ENCODE measurements at regions not wholly inside any gene's neighbourhood (a gene's known extent, or its start where the extent isn't known, plus 50 kb on each side); places are given as distances from the start of the nearest gene placed in this dataset.

DNA sequence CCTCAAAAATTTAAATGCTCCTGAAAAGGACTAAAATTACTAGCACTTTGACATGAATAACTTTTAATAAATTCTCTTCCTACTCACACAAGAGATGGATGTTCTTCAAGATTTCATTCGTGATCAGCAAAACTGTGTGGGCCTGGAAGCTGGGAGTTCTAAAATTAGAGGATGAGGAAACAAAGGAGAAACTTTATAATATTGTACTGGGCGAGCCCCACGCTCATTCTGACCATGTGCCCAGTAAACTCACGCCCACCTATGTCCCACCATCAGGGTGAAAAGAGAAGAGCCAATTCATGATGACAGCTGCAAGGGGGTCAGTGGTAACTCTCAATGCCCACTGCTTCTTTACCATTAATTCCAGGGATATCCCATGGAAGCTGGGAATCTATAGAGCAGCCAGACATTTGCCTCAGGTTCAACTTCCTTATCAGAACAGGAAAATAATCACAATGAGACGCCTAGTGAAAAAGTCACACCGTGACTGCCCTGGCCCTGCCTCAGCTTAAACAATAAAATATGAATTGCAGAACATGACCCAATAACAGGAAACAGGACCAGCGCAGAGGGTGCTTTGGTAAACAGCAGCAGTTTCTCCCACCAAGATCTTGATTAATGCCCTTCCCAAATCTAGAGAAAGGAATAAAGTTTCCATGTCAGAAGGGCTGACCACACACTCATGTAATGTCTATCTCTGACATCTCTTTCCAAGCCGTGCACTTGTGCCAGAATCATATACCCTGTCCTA lies 438.6 kb downstream of the TXNL1 start:
- Mint-ChIP-seq H3K27ac (no peak overlapping the region), H3K4me1 (no peaks in the 10 kb centered on the region), H3K4me3 (no peak overlapping the region), H3K27me3 (no peaks in the 10 kb centered on the region), H3K36me3 (no peaks in the 10 kb centered on the region), H3K9me3 (no peaks in the 10 kb centered on the region)

DNA sequence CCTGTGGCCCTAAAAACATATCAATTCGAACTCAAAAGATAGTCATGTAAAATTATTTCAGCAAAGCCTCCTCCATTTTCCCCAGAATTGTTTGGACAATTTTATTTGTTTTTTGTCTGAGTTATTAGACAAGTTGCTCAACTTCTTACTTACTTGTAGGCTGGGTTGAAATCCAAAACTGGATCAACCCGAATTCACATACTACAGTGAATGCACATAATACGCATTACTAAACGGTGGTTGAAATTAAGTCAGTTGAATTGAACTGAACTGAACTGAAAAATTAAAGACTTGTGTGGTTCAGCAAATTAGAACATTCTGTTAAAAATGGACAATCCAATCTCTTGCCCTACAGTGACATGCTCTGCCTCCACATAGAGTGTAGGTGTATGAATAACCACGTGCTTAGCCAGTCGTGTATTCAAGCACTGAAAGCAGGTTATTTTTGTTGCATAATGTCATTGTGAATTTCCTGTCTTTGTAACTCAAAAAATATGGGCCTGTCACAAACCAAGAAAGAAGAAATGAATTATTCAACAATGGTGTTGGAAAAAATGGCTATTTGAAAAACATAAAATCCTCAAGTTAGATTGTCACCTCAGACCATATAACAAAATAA lies 441.0 kb downstream of the TXNL1 start:
- Mint-ChIP-seq H3K36me3 (no peaks in the 10 kb centered on the region), H3K27ac (no peak overlapping the region), H3K4me1 (no peaks in the 10 kb centered on the region), H3K27me3 (no peaks in the 10 kb centered on the region), H3K9me3 (no peaks in the 10 kb centered on the region), H3K4me3 (no peak overlapping the region)

DNA sequence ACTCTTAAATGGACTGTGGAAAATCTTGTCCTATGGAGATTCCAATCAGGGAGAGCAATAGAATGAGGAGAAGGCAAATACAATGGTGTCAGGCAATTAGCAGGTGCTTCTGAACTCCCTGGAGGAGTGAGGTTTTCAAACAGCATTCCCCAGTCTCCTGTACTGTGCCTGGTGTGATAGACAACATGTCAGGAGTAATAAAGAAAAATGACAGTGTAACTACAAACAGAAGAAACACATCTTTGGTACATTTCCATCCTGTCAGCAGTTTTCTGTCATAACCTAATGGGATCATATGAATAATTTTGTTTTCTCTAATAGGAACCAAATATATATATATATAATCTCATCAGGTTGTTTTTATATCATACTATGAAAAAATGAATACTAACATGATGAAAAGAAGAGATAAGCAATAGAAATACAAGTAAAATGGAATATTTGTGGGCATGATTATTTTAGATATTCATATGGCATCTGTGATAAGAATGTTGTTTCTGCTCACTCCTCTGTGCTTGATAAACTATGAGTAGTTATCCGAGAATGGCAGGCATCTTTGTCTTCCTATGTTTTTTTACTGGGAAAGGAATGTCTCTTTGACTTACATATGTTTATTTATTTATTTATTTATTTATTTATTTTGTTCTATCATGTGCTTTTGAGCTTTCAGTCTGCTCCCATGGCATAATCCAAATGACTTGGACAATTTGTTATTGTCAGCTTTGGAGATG lies 441.7 kb downstream of the TXNL1 start:
- H3K9me3 Mint-ChIP-seq, result no peaks in the 10 kb centered on the region
- no peak overlapping the region for H3K27ac Mint-ChIP-seq
- H3K27me3 Mint-ChIP-seq, result no peaks in the 10 kb centered on the region
- H3K4me1 Mint-ChIP-seq, result no peaks in the 10 kb centered on the region
- no peak overlapping the region for H3K4me3 Mint-ChIP-seq
- no peaks in the 10 kb centered on the region for H3K36me3 Mint-ChIP-seq

DNA sequence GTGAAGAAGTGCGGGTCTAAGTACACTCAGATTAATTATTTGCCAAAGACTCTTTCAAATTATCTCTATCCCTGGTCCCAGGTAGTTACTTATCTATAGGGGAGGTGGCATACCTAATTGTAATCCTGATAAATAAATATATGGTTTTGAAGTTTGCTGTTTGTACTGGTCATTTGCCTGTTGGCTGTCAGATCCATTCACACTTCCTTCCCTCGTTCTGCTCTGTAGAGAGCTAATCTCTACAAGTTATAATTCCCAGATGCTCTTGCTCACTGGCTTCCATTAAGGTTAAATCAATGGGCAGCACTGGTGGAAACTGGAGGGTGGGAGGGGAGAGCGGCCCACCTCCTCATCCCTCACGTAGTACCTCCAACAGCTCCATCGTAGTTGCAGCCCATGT lies 447.1 kb downstream of the TXNL1 start:
- no peaks in the 10 kb centered on the region for H3K9me3 Mint-ChIP-seq
- no peaks in the 10 kb centered on the region for H3K36me3 Mint-ChIP-seq
- no peaks in the 10 kb centered on the region for H3K27me3 Mint-ChIP-seq
- no peak overlapping the region for H3K27ac Mint-ChIP-seq
- no peaks in the 10 kb centered on the region for H3K4me1 Mint-ChIP-seq
- H3K4me3 Mint-ChIP-seq, result no peak overlapping the region

DNA sequence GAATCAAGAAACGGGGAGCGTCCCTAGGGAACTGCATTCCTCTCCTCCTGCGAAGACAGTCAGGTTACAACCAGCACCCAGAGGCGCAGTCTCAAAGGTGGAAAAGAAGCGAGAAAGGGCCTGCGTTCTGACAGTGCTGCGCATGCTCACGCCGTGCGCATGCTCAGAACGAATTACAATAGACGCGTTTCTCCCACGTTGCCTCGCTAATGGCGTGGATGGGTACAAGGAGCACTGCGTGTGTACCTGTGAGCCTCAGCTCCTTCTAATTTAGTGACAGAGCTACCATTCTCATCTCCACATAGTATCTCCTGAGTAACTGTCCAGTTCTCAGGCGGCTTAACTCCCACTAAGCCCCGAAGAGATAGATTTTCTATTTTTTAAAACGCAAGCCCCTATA lies 448.8 kb downstream of the TXNL1 start:
- Mint-ChIP-seq H3K36me3 (no peaks in the 10 kb centered on the region), H3K4me1 (no peaks in the 10 kb centered on the region), H3K27me3 (no peaks in the 10 kb centered on the region), H3K4me3 (no peak overlapping the region), H3K9me3 (no peaks in the 10 kb centered on the region), H3K27ac (no peak overlapping the region)

DNA sequence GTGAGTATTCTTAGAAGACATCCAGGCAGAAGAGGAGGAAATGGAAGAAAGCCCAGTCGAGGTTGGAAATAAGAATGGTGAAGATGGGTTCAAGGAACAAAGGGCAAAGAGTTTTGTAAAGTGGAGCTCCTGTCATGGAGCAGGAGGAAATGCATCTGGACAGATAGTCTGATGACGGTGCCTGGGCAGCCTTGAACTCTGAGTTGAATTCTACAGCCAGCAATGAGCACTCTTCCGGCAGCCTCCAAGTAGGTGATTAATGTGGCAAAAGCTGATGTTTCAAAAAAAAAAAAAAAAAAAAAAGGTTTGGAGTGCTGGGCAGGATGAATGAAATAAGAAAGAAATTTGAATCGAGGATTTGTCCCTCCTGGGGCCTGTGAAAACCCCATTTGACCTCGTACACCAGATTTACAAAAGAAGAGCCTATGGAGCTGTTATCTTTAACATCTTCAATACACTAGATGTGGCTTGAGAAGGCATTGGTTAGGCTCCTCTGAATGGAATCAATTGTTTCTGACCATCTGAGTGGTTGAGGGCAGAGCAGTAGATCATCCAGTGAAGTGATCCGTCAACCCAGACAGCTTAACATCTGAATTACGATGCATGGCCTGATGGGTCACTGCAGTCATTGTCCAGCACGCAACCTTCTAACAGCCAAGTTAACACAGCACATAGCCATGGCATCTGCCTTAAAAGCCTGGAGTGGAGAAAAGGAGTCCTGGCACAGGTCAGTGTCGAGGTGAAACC lies 449.7 kb downstream of the TXNL1 start:
- Mint-ChIP-seq H3K4me3 (no peak overlapping the region), H3K36me3 (no peaks in the 10 kb centered on the region), H3K27ac (no peak overlapping the region), H3K4me1 (no peaks in the 10 kb centered on the region), H3K27me3 (no peaks in the 10 kb centered on the region), H3K9me3 (no peaks in the 10 kb centered on the region)

DNA sequence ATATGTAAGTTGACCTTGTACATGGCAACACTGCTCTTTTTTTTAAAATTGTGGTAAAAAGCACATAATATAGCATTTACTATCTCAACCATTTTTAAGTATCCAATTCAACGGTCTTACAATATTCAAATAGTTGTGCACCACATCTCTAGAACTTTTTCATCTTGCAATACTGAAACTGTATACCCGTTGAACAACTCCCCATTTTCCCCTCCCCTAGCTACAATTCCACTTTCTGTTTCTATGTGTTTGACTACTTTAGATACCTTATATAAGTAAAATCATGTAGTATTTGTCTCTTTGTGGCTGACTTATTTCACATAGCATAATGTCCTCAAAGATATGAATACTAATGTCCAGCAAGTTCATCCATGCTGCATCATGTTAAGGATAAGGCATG lies 452.1 kb downstream of the TXNL1 start:
- Mint-ChIP-seq H3K4me1 (no peaks in the 10 kb centered on the region), H3K36me3 (no peaks in the 10 kb centered on the region), H3K27ac (no peak overlapping the region), H3K27me3 (no peaks in the 10 kb centered on the region), H3K4me3 (no peak overlapping the region), H3K9me3 (no peaks in the 10 kb centered on the region)

DNA sequence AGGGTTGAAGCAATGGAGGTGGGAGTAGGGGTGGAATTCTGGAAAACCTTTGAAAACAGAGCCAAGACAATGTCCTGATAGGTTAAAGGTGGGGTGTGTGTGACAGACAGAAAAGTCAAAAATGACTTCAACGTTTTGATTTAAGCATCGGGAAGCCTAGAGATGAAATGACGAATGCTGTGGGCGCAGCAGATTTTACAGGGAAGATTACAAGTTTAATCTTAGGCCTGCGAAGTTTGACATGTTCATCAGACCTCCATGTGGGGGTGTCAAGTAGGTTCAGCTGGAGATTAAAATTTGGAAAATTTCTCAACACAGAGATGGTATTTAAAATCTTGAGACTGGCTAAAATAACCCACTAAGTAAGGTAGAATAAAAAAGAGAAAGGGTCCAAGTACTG lies 453.3 kb downstream of the TXNL1 start:
- H3K4me1 Mint-ChIP-seq, result no peaks in the 10 kb centered on the region
- no peak overlapping the region for H3K4me3 Mint-ChIP-seq
- no peak overlapping the region for H3K27ac Mint-ChIP-seq
- H3K9me3 Mint-ChIP-seq, result no peaks in the 10 kb centered on the region
- no peaks in the 10 kb centered on the region for H3K27me3 Mint-ChIP-seq
- no peaks in the 10 kb centered on the region for H3K36me3 Mint-ChIP-seq

DNA sequence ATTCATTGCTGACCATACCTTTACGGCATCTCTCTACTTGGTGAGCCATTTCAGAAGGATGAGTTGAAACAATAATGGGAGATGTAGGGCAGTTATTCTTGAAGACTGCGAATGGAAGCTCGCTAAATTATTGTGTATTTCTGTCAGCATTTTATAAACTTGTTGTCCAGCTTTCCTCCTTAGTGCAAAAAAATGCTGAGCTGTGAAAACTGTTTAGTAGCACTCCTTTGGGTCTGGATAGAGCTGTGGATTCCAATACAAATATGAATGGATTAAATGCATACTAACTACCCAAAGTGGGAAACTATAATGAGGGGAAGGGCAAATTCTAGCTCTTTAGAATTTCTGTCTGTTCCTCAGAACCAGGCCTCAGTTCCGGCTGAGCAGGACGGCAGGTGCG lies 461.6 kb downstream of the TXNL1 start:
- no peak overlapping the region for H3K27ac Mint-ChIP-seq
- no peak overlapping the region for H3K4me3 Mint-ChIP-seq
- H3K36me3 Mint-ChIP-seq, result no peaks in the 10 kb centered on the region
- H3K27me3 Mint-ChIP-seq, result no peaks in the 10 kb centered on the region
- no peaks in the 10 kb centered on the region for H3K4me1 Mint-ChIP-seq
- H3K9me3 Mint-ChIP-seq, result no peaks in the 10 kb centered on the region

DNA sequence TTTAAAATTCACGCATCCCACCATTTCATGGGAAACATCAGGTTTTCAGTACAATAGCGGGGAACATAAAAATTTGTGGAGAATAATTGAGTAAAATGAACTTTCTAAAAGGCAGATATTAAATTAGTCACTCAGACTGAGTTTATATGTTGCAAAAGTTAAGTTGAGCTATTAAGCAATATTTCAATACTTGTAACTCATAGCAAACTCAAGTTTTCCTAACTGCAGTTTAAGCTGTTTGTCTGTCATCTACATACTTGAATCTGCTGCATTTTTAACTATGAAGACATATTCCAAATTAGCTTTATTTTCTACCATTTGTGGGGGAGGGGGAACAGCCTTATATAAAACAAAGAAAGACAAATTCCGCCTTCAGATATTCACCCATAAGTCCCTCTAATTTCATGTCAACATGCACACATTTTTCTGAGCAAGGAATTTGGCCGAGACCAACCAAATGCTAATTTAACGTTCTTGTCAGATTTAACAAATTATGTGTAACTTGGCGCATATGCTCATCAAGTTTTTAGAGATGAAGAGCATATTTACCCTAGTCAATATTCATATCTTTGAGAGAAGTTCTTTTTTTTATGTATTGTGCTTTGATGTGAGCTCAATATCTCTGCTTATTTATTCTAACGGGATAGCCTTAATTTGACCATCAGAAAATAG lies 462.9 kb downstream of the TXNL1 start:
- Mint-ChIP-seq H3K4me1 (no peaks in the 10 kb centered on the region), H3K9me3 (no peaks in the 10 kb centered on the region), H3K4me3 (no peak overlapping the region), H3K27ac (no peak overlapping the region), H3K27me3 (no peaks in the 10 kb centered on the region), H3K36me3 (no peaks in the 10 kb centered on the region)

DNA sequence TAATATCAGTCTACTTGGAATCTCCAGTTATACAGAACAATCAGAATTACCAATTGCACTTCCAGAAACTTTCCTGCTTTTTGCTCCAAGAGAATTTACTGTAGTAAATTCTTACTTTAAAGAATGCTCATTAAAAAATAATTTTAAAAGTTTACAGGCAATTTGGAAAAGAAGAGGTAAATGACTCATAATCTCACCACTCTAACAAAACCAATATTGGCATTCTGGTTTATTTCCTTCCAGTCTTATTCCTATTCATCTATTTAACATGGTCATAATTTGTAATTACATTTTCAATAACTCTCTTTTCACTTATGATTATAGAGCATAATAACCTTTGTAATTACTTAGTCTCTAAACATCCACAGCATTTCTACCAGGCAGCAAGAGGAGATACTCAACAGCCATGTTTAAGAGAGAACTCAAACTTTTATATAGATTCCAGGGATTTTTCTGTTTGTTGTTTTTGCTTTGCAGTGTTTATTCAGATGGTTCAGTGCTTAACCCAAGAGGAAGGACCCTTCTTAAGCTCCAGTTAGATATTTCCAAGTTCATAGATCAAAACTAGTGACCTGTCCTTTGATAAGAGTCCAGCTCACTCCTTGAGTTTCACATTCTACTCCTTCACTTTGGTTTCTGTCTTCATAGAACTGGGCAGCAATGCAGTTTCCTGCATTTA lies 464.7 kb downstream of the TXNL1 start:
- Mint-ChIP-seq H3K36me3 (no peaks in the 10 kb centered on the region), H3K9me3 (no peaks in the 10 kb centered on the region), H3K4me1 (no peaks in the 10 kb centered on the region), H3K27ac (no peak overlapping the region), H3K4me3 (no peak overlapping the region), H3K27me3 (no peaks in the 10 kb centered on the region)

DNA sequence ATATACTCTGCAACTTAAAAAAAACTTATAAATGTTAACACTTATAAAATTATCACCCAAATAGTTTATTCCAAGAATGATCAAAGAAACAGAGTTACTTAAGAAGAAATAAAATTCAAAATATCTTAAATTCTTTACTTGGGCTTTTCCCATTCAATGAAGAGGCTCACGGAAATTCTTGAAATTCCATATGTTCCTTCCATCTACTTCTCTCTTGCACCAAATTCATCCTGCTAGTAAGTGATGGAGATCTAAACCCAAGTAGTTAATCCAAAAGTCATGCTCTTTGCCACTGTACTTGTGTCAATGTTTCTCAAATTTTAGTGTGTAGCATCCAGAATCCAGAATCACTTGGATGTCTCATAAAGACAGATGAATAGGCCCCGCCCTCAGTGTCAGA lies 465.9 kb downstream of the TXNL1 start:
- H3K9me3 Mint-ChIP-seq, result no peaks in the 10 kb centered on the region
- H3K27ac Mint-ChIP-seq, result no peak overlapping the region
- H3K36me3 Mint-ChIP-seq, result no peaks in the 10 kb centered on the region
- no peak overlapping the region for H3K4me3 Mint-ChIP-seq
- no peaks in the 10 kb centered on the region for H3K4me1 Mint-ChIP-seq
- H3K27me3 Mint-ChIP-seq, result no peaks in the 10 kb centered on the region

DNA sequence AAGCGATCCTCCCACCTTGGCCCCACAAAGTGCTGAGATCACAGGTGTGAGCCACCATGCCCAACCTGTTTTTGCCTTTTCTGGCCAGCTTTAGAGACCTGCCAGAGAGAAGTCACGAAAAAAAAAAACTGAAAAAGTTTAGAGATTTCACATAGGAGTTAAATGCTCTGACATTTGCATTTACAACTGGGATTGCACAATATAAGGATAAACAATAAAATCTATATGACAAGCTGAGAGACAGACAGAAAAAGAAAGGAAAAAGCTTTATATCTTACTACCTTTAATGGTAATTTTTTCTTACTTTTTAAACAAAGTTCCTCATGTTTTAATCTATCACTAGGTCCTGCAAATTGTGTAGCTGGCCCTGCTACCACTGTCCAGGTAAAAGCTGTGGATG lies 466.5 kb downstream of the TXNL1 start:
- no peaks in the 10 kb centered on the region for H3K27me3 Mint-ChIP-seq
- H3K36me3 Mint-ChIP-seq, result no peaks in the 10 kb centered on the region
- no peaks in the 10 kb centered on the region for H3K9me3 Mint-ChIP-seq
- H3K4me1 Mint-ChIP-seq, result no peaks in the 10 kb centered on the region
- no peak overlapping the region for H3K27ac Mint-ChIP-seq
- H3K4me3 Mint-ChIP-seq, result no peak overlapping the region

DNA sequence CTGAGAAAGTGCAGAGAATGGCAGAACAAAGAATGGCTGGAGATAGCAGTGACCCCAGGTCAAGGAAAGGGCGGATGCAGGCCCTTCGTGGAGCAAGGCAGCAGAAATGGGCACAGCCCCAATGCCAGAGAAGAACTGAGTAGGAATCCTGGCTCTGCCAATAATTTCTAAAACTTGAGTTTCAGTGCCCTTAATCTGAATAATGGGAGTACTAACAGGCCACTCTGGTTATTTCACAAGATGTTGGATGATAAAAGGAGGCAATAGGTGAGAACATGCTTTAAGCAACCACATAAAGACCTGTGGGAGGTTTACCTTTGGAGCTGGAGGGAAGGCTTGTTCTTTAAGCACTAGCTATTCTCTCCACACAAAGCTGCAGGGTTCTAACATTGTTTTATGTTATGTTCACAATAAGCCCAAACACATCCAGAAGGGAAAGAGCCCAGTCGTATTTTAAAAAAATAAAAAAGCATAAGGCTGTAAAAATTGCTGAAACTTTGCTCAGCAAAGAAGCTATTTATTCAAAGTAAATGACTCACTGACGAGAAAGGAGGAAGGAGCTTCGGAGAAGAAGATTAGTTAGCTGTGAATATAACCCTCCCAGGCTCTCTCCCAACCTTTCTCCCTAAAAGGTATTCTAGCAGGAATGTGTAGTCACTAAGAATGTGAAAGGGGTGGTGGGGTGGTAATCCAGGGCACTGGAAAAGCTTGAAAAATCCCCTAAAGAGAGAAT lies 470.2 kb downstream of the TXNL1 start:
- Mint-ChIP-seq H3K4me1 (no peaks in the 10 kb centered on the region), H3K36me3 (no peaks in the 10 kb centered on the region), H3K4me3 (no peak overlapping the region), H3K27ac (no peak overlapping the region), H3K9me3 (no peaks in the 10 kb centered on the region), H3K27me3 (no peaks in the 10 kb centered on the region)

Measured in activated naive CD4-positive, alpha-beta T cell treated with anti-CD3 and anti-CD28 coated beads, Interleukin-2, amount 50 U/mL, for 24 hours (primary cell).